ENCODE measurements at regions not wholly inside any gene's neighbourhood (a gene's known extent, or its start where the extent isn't known, plus 50 kb on each side); places are given as distances from the start of the nearest gene placed in this dataset.

- DNase-seq (ENCODE audit: extremely low spot score), result no peak
- Histone ChIP-seq H3K4me1 (peaks cover 3 to 22% (median 10%) of the 10 kb centered on the region in 4 donors), H3K36me3 (no peaks in the 10 kb centered on the region), H3K9me3 (no peaks in the 10 kb centered on the region), H3K27me3 (no peaks in the 10 kb centered on the region), H3K27ac (replicated peaks in 1 of 4) (peak overlapping the region in 2 of 4 donors; percentile 6 to 35), H3K4me3 (no peak overlapping the region)
- intact Hi-C loops (cut with DNase I), result no loop called here
- TF ChIP-seq POLR2A (IDR thresholded peaks at IDR 0.05; ENCODE audit: low read depth) (no peak), EP300 (IDR thresholded peaks at IDR 0.05) (no peak), CTCF (IDR thresholded peaks at IDR 0.05) (no peak), POLR2AphosphoS5 (IDR thresholded peaks at IDR 0.05) (no peak)
- WGBS, result 77% methylated on average over 4 of the region's 4 CpGs
Observed at GRCh38 chr6:155882527-155883333, 427.1 kb upstream of the NOX3 start.

GRCh38 chr6:155881826-155882526, 426.3 kb upstream of the NOX3 start:
- WGBS, result 84% methylated on average over 5 of the region's 5 CpGs

GRCh38 chr6:155880900-155881299, 425.3 kb upstream of the NOX3 start:
- H3K27me3 ChIP-seq, result no peaks in the 10 kb centered on the region
- peak overlapping the region in 1 of 4 donors; percentile 22 for H3K27ac ChIP-seq (replicated peaks in 1 of 4)
- H3K9me3 ChIP-seq, result no peaks in the 10 kb centered on the region
- H3K4me3 ChIP-seq, result no peak overlapping the region
- H3K36me3 ChIP-seq, result no peaks in the 10 kb centered on the region
- peaks cover 3 to 22% (median 10%) of the 10 kb centered on the region in 4 donors for H3K4me1 ChIP-seq
- intact Hi-C loops (cut with DNase I), result no loop called here
- TF ChIP-seq POLR2AphosphoS5 (IDR thresholded peaks at IDR 0.05), result no peak
- TF ChIP-seq EP300 (IDR thresholded peaks at IDR 0.05), result no peak
- TF ChIP-seq POLR2A (IDR thresholded peaks at IDR 0.05; ENCODE audit: low read depth), result no peak
- no peak for TF ChIP-seq CTCF (IDR thresholded peaks at IDR 0.05)
- 39% methylated on average over 3 of the region's 3 CpGs for WGBS
- no peak for DNase-seq (ENCODE audit: extremely low spot score)

More at GRCh38 chr6:155881826-155882526, 426.3 kb upstream of the NOX3 start:
- Histone ChIP-seq H3K4me3 (no peak overlapping the region), H3K27me3 (no peaks in the 10 kb centered on the region), H3K36me3 (no peaks in the 10 kb centered on the region), H3K9me3 (no peaks in the 10 kb centered on the region), H3K27ac (replicated peaks in 1 of 4) (peak overlapping the region in 2 of 4 donors; percentile 22 to 35), H3K4me1 (peaks cover 3 to 22% (median 10%) of the 10 kb centered on the region in 4 donors)
- DNase-seq (ENCODE audit: extremely low spot score), result no peak
- no peak for TF ChIP-seq CTCF (IDR thresholded peaks at IDR 0.05)
- no peak for TF ChIP-seq POLR2A (IDR thresholded peaks at IDR 0.05; ENCODE audit: low read depth)
- TF ChIP-seq POLR2AphosphoS5 (IDR thresholded peaks at IDR 0.05), result no peak
- TF ChIP-seq EP300 (IDR thresholded peaks at IDR 0.05), result no peak
- intact Hi-C loops (cut with DNase I), result no loop called here

DNA sequence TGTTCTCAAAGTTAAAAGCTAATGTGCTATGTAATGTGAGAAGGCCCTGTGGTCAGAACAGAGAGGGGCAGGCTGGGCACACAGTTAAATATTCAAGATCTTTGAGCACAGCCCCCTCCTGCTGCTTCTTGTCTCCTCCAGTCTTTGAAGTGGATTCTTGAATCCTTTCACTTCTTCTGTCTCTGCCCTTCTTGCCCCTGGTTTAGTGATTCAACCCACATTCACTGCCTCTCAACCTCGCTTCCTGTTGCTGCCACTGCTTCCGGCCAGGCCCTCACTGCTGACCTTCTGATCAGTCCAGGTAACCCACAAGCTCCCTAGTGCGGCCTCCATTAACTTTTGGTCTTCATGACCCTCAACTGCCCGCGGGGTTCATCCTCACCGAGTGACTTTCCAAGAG, 417.3 kb upstream of the NOX3 start:
- Histone ChIP-seq H3K4me1 (no peaks in the 10 kb centered on the region), H3K27me3 (no peaks in the 10 kb centered on the region), H3K27ac (replicated peaks in 1 of 4) (no peak overlapping the region), H3K36me3 (no peaks in the 10 kb centered on the region), H3K4me3 (no peak overlapping the region), H3K9me3 (no peaks in the 10 kb centered on the region)
- 89% methylated on average over 6 of the region's 6 CpGs for WGBS
- TF ChIP-seq POLR2AphosphoS5 (IDR thresholded peaks at IDR 0.05), result no peak
- TF ChIP-seq CTCF (IDR thresholded peaks at IDR 0.05), result no peak
- TF ChIP-seq EP300 (IDR thresholded peaks at IDR 0.05), result no peak
- no peak for TF ChIP-seq POLR2A (IDR thresholded peaks at IDR 0.05; ENCODE audit: low read depth)
- intact Hi-C loops (cut with DNase I), result no loop called here
- DNase-seq (ENCODE audit: extremely low spot score), result no peak

All from esophagus muscularis mucosa (tissue), 4 donors.